ENCODE measurements at regions not wholly inside any gene's neighbourhood (a gene's known extent, or its start where the extent isn't known, plus 50 kb on each side); places are given as distances from the start of the nearest gene placed in this dataset.
A peak's percentile ranks its signal among the peaks of the same experiment; 100 is the strongest.

DNA sequence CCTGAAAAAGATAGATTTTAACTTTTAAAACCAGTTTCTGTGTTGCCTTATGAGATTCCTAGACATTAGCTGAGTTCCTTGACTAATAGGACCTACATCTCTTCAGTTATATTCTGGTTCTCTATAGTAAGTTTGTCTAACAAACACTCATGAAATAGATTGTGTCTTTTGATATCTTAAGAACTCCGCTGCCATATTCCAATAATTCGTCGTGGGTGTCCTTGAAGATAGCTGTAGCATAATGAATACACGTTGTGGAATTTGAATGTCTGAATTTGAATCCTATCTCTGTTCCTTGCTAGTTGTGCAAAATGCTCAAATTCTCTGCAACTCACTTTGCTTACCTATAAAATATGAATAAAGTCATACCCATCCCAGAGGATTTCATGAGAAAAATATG, 176.8 kb upstream of the COL3A1 start:
- H3K9ac ChIP-seq = no peak overlapping the region
- no peaks in the 10 kb centered on the region for H3K27me3 ChIP-seq
- H4K20me1 ChIP-seq = no peaks in the 10 kb centered on the region
- H3K4me3 ChIP-seq = no peak overlapping the region
- H3K4me1 ChIP-seq = no peaks in the 10 kb centered on the region
- no peak overlapping the region for H3K27ac ChIP-seq
- H3K4me2 ChIP-seq = no peak overlapping the region
- no peak for TF ChIP-seq Cebpa-rat (IDR thresholded peaks at IDR 0.05)
- H3K9me3 ChIP-seq (replicated peaks in 1 of 11) = peaks cover 0 to 6% (median 1%) of the 10 kb centered on the region in 11 experiments; a peak in 8 of 22 replicates
- H3K36me3 ChIP-seq = no peaks in the 10 kb centered on the region

DNA sequence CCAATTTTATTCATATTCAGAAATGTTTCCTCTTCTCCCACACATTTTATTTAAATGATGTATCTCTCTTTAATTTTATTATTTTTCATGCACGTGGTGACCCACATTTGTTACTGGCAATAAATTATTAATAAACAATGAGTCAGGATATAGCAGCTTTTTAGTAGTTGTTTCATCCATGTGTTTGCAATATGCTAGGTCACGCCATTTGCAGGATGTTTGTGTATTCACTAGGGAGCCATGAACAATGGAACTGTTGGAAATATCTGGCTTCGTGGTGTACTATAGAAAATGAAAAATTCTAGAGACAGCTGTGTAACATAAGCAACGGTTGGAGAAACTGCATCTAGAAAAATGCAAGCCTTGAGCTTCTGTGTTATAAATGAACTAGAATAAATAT, 176.0 kb upstream of the COL3A1 start:
- no peaks in the 10 kb centered on the region for H3K36me3 ChIP-seq
- H3K27ac ChIP-seq = no peak overlapping the region
- peaks cover 8 to 13% (median 9%) of the 10 kb centered on the region in 11 experiments; a peak in 21 of 22 replicates for H3K9me3 ChIP-seq (replicated peaks in 1 of 11)
- H3K4me2 ChIP-seq = no peak overlapping the region
- H3K4me3 ChIP-seq = no peak overlapping the region
- no peaks in the 10 kb centered on the region for H3K4me1 ChIP-seq
- TF ChIP-seq Cebpa-rat (IDR thresholded peaks at IDR 0.05) = no peak
- H3K27me3 ChIP-seq = no peaks in the 10 kb centered on the region
- H3K9ac ChIP-seq = no peak overlapping the region
- H4K20me1 ChIP-seq = no peaks in the 10 kb centered on the region

GRCh38 chr2:188805219-188805618, 169.0 kb upstream of the COL3A1 start:
- H4K20me1 ChIP-seq = no peaks in the 10 kb centered on the region
- no peak overlapping the region for H3K4me3 ChIP-seq
- no peak overlapping the region for H3K27ac ChIP-seq
- peaks cover 14 to 16% (median 15%) of the 10 kb centered on the region in 11 experiments; a peak in 21 of 22 replicates for H3K9me3 ChIP-seq (replicated peaks in 1 of 11)
- H3K4me2 ChIP-seq = no peak overlapping the region
- no peak overlapping the region for H3K9ac ChIP-seq
- no peak for TF ChIP-seq Cebpa-rat (IDR thresholded peaks at IDR 0.05)
- no peaks in the 10 kb centered on the region for H3K36me3 ChIP-seq
- no peaks in the 10 kb centered on the region for H3K4me1 ChIP-seq
- no peaks in the 10 kb centered on the region for H3K27me3 ChIP-seq

- Histone ChIP-seq H3K9me3 (replicated peaks in 1 of 11) (no peaks in the 10 kb centered on the region), H4K20me1 (no peaks in the 10 kb centered on the region), H3K4me2 (no peak overlapping the region), H3K4me3 (no peak overlapping the region), H3K27ac (no peak overlapping the region), H3K9ac (no peak overlapping the region), H3K27me3 (no peaks in the 10 kb centered on the region), H3K36me3 (no peaks in the 10 kb centered on the region), H3K4me1 (no peaks in the 10 kb centered on the region)
- TF ChIP-seq Cebpa-rat (IDR thresholded peaks at IDR 0.05) = no peak
Measured at GRCh38 chr2:188808947-188809355, 165.2 kb upstream of the COL3A1 start.

DNA sequence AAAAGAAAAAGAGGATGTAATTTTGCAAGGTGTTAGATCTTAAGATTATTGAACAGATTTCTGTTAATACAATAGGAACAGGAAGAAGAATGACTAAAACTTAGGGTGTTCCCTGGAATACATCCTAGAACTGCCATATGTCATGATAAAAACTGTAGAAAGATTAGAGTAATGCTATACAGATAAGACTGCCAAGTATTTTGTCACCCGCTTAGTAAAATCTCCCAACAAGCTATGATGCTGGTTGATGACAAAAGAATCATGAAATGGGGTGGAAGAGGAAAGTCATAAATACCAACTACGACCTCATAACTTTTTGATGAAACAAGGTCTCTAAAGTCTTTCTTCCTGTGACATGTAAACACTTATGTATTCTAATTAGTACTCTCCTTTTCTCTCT, 163.6 kb upstream of the COL3A1 start:
- no peaks in the 10 kb centered on the region for H3K27me3 ChIP-seq
- H3K4me2 ChIP-seq = no peak overlapping the region
- no peak for TF ChIP-seq Cebpa-rat (IDR thresholded peaks at IDR 0.05)
- no peak overlapping the region for H3K9ac ChIP-seq
- H3K4me3 ChIP-seq = no peak overlapping the region
- H3K27ac ChIP-seq = no peak overlapping the region
- no peaks in the 10 kb centered on the region for H3K36me3 ChIP-seq
- no peaks in the 10 kb centered on the region for H3K4me1 ChIP-seq
- no peaks in the 10 kb centered on the region for H4K20me1 ChIP-seq
- H3K9me3 ChIP-seq (replicated peaks in 1 of 11) = no peaks in the 10 kb centered on the region

- H3K27ac ChIP-seq = no peak overlapping the region; a peak in 1 of 22 replicates
- H3K4me2 ChIP-seq = no peak overlapping the region
- H3K9me3 ChIP-seq (replicated peaks in 1 of 11) = no peaks in the 10 kb centered on the region
- TF ChIP-seq Cebpa-rat (IDR thresholded peaks at IDR 0.05) = no peak
- H3K27me3 ChIP-seq = no peaks in the 10 kb centered on the region
- H4K20me1 ChIP-seq = no peaks in the 10 kb centered on the region
- H3K4me1 ChIP-seq = no peaks in the 10 kb centered on the region
- H3K4me3 ChIP-seq = no peak overlapping the region
- H3K36me3 ChIP-seq = no peaks in the 10 kb centered on the region
- no peak overlapping the region for H3K9ac ChIP-seq
Measured at GRCh38 chr2:188811522-188811921, 162.7 kb upstream of the COL3A1 start.

GRCh38 chr2:188813315-188813714, 160.9 kb upstream of the COL3A1 start:
- peaks cover 0 to 2% (median 0%) of the 10 kb centered on the region in 10 experiments; a peak in 4 of 20 replicates for H3K4me1 ChIP-seq
- H4K20me1 ChIP-seq = no peaks in the 10 kb centered on the region
- no peak overlapping the region for H3K4me3 ChIP-seq
- H3K27ac ChIP-seq = no peak overlapping the region
- TF ChIP-seq Cebpa-rat (IDR thresholded peaks at IDR 0.05) = no peak
- no peaks in the 10 kb centered on the region for H3K9me3 ChIP-seq (replicated peaks in 1 of 11)
- no peaks in the 10 kb centered on the region for H3K27me3 ChIP-seq
- no peak overlapping the region for H3K4me2 ChIP-seq
- no peak overlapping the region for H3K9ac ChIP-seq
- H3K36me3 ChIP-seq = no peaks in the 10 kb centered on the region

GRCh38 chr2:188813857-188814256, 160.3 kb upstream of the COL3A1 start:
- Histone ChIP-seq H3K4me3 (no peak overlapping the region), H4K20me1 (no peaks in the 10 kb centered on the region), H3K9me3 (replicated peaks in 1 of 11) (no peaks in the 10 kb centered on the region), H3K27me3 (no peaks in the 10 kb centered on the region), H3K4me1 (peaks cover 0 to 7% (median 0%) of the 10 kb centered on the region in 10 experiments; a peak in 6 of 20 replicates), H3K27ac (no peak overlapping the region), H3K36me3 (no peaks in the 10 kb centered on the region), H3K9ac (no peak overlapping the region), H3K4me2 (no peak overlapping the region)
- TF ChIP-seq Cebpa-rat (IDR thresholded peaks at IDR 0.05) = no peak

DNA sequence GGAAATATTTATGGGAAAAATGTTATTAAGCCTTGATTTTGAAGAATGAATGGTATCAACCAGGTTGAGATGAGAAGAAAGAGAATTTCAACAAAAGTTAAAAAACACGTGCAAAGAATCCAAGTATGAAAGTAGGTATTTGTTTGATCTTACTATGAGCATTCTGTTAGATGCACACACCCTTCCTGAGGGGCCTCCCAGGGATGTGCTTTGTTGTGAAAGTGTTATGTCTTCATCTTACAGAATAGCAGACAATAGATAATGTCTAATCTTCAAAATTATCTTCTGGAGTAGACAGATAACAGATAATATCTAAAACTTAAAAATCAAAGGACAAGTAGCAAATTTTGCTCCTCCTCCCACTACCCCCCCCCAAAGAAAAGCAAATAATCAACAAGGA, 155.2 kb upstream of the COL3A1 start:
- peak overlapping the region in 1 of 11 experiments; percentile 48; a peak in 1 of 22 replicates for H3K4me2 ChIP-seq
- H3K27ac ChIP-seq = no peak overlapping the region
- TF ChIP-seq Cebpa-rat (IDR thresholded peaks at IDR 0.05) = no peak
- no peaks in the 10 kb centered on the region for H3K27me3 ChIP-seq
- H3K36me3 ChIP-seq = no peaks in the 10 kb centered on the region
- H4K20me1 ChIP-seq = no peaks in the 10 kb centered on the region
- H3K4me1 ChIP-seq = peaks cover 0 to 10% (median 0%) of the 10 kb centered on the region in 10 experiments; a peak in 6 of 20 replicates
- H3K9ac ChIP-seq = no peak overlapping the region
- no peaks in the 10 kb centered on the region for H3K9me3 ChIP-seq (replicated peaks in 1 of 11)
- no peak overlapping the region for H3K4me3 ChIP-seq

DNA sequence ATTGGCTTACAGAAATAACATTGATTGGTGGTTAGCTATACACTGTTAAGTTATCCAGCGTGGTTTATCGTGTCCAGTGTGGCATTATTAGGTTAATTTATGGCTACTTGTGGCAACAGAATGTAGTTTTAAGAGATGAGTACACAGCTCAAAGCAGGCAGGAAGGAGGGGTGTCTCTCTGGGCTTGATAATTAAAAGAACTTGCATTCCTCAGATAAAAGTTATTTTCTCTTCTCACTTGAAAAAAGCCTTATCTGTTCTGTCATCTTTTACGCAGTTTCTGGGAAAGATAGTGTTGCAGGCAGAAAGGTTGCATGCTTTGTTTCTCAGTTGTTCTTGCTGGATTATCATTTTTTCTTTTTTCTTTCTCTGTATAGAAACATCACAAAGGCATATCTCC, 154.4 kb upstream of the COL3A1 start:
- Histone ChIP-seq H4K20me1 (no peaks in the 10 kb centered on the region), H3K4me2 (no peak overlapping the region), H3K27ac (no peak overlapping the region), H3K4me1 (peaks cover 0 to 10% (median 0%) of the 10 kb centered on the region in 10 experiments; a peak in 6 of 20 replicates), H3K9me3 (replicated peaks in 1 of 11) (no peaks in the 10 kb centered on the region), H3K27me3 (no peaks in the 10 kb centered on the region), H3K9ac (no peak overlapping the region), H3K4me3 (no peak overlapping the region), H3K36me3 (no peaks in the 10 kb centered on the region)
- TF ChIP-seq Cebpa-rat (IDR thresholded peaks at IDR 0.05) = no peak

Measured in BLaER1 treated with 17β-estradiol and CSF1 and Interleukin-3, amounts not matched to agents 10 nM and 100 nM (cell line).